ENCODE measurements at regions not wholly inside any gene's neighbourhood (a gene's known extent, or its start where the extent isn't known, plus 50 kb on each side); places are given as distances from the start of the nearest gene placed in this dataset.

- peak; percentile 38 for DNase-seq (ENCODE audit: low read depth)
- no peak overlapping the region for H3K4me3 ChIP-seq (ENCODE audit: low read depth, low read length)
Measured at GRCh38 chr4:175916626-175917351, 104.7 kb upstream of the GPM6A start.

GRCh38 chr4:175927121-175927520 lies 115.1 kb upstream of the GPM6A start:
- TF ChIP-seq CTCF (IDR thresholded peaks at IDR 0.05; ENCODE audit: insufficient read depth, low read length, poor library complexity, severe bottlenecking), result no peak
- Histone ChIP-seq H3K27me3 (ENCODE audit: control insufficient read depth, insufficient read depth, low read length) (no peaks in the 10 kb centered on the region), H3K36me3 (ENCODE audit: control insufficient read depth, insufficient read depth, low read length) (no peaks in the 10 kb centered on the region), H3K4me3 (ENCODE audit: low read depth, low read length) (no peak overlapping the region)
- DNase-seq (ENCODE audit: low read depth), result no peak

More at GRCh38 chr4:175916626-175917351, 104.7 kb upstream of the GPM6A start:
- TF ChIP-seq CTCF (IDR thresholded peaks at IDR 0.05; ENCODE audit: insufficient read depth, low read length, poor library complexity, severe bottlenecking), result no peak
- Histone ChIP-seq H3K36me3 (ENCODE audit: control insufficient read depth, insufficient read depth, low read length) (no peaks in the 10 kb centered on the region), H3K27me3 (ENCODE audit: control insufficient read depth, insufficient read depth, low read length) (no peaks in the 10 kb centered on the region)

GRCh38 chr4:175929441-175929840 lies 117.4 kb upstream of the GPM6A start:
- TF ChIP-seq CTCF (IDR thresholded peaks at IDR 0.05; ENCODE audit: insufficient read depth, low read length, poor library complexity, severe bottlenecking), result no peak
- DNase-seq (ENCODE audit: low read depth), result no peak
- Histone ChIP-seq H3K4me3 (ENCODE audit: low read depth, low read length) (no peak overlapping the region), H3K36me3 (ENCODE audit: control insufficient read depth, insufficient read depth, low read length) (no peaks in the 10 kb centered on the region), H3K27me3 (ENCODE audit: control insufficient read depth, insufficient read depth, low read length) (no peaks in the 10 kb centered on the region)

GRCh38 chr4:175929932-175930331 lies 117.9 kb upstream of the GPM6A start:
- no peak for TF ChIP-seq CTCF (IDR thresholded peaks at IDR 0.05; ENCODE audit: insufficient read depth, low read length, poor library complexity, severe bottlenecking)
- H3K4me3 ChIP-seq (ENCODE audit: low read depth, low read length), result no peak overlapping the region
- DNase-seq (ENCODE audit: low read depth), result no peak

GRCh38 chr4:175930471-175930870 lies 118.4 kb upstream of the GPM6A start:
- no peak for TF ChIP-seq CTCF (IDR thresholded peaks at IDR 0.05; ENCODE audit: insufficient read depth, low read length, poor library complexity, severe bottlenecking)
- H3K4me3 ChIP-seq (ENCODE audit: low read depth, low read length), result no peak overlapping the region
- H3K36me3 ChIP-seq (ENCODE audit: control insufficient read depth, insufficient read depth, low read length), result no peaks in the 10 kb centered on the region
- no peaks in the 10 kb centered on the region for H3K27me3 ChIP-seq (ENCODE audit: control insufficient read depth, insufficient read depth, low read length)
- DNase-seq (ENCODE audit: low read depth), result no peak

More at GRCh38 chr4:175929932-175930331, 117.9 kb upstream of the GPM6A start:
- H3K27me3 ChIP-seq (ENCODE audit: control insufficient read depth, insufficient read depth, low read length), result no peaks in the 10 kb centered on the region
- no peaks in the 10 kb centered on the region for H3K36me3 ChIP-seq (ENCODE audit: control insufficient read depth, insufficient read depth, low read length)

- Histone ChIP-seq H3K36me3 (ENCODE audit: control insufficient read depth, insufficient read depth, low read length) (no peaks in the 10 kb centered on the region), H3K4me3 (ENCODE audit: low read depth, low read length) (no peak overlapping the region), H3K27me3 (ENCODE audit: control insufficient read depth, insufficient read depth, low read length) (no peaks in the 10 kb centered on the region)
- no peak for DNase-seq (ENCODE audit: low read depth)
- no peak for TF ChIP-seq CTCF (IDR thresholded peaks at IDR 0.05; ENCODE audit: insufficient read depth, low read length, poor library complexity, severe bottlenecking)
Measured at GRCh38 chr4:175932116-175932515, 120.1 kb upstream of the GPM6A start.
